ENCODE measurements at regions not wholly inside any gene's neighbourhood (a gene's known extent, or its start where the extent isn't known, plus 50 kb on each side); places are given as distances from the start of the nearest gene placed in this dataset.

GRCh38 chr2:19841918-19842693 lies 59.7 kb downstream of the TTC32 start:
- DNase-seq, result no peak
- TF ChIP-seq POLR2A (IDR thresholded peaks at IDR 0.05) (no peak), CTCF (IDR thresholded peaks at IDR 0.05) (no peak), EP300 (IDR thresholded peaks at IDR 0.05) (no peak), POLR2AphosphoS5 (IDR thresholded peaks at IDR 0.05) (no peak)
- WGBS, 2 donors, result 90% methylated on average over 9 of the region's 9 CpGs
- Histone ChIP-seq H3K9me3 (no peaks in the 10 kb centered on the region), H3K27ac (no peak overlapping the region), H3K27me3 (no peaks in the 10 kb centered on the region), H3K36me3 (no peaks in the 10 kb centered on the region), H3K4me1 (no peaks in the 10 kb centered on the region), H3K4me3 (no peak overlapping the region)
- ATAC-seq (ENCODE audit: low FRiP score in 2 of 2), result no peak

- 75 to 90% methylated on average over 8 of the region's 8 CpGs for WGBS, 2 donors
- DNase-seq (no peak), ATAC-seq (ENCODE audit: low FRiP score in 2 of 2) (no peak)
- Histone ChIP-seq H3K36me3 (no peaks in the 10 kb centered on the region), H3K27me3 (no peaks in the 10 kb centered on the region), H3K4me3 (no peak overlapping the region), H3K27ac (no peak overlapping the region), H3K9me3 (no peaks in the 10 kb centered on the region), H3K4me1 (no peaks in the 10 kb centered on the region)
- TF ChIP-seq EP300 (IDR thresholded peaks at IDR 0.05), result no peak
- no peak for TF ChIP-seq POLR2A (IDR thresholded peaks at IDR 0.05)
- no peak for TF ChIP-seq POLR2AphosphoS5 (IDR thresholded peaks at IDR 0.05)
- TF ChIP-seq CTCF (IDR thresholded peaks at IDR 0.05), result no peak
Observed at GRCh38 chr2:19839438-19839837, 62.3 kb downstream of the TTC32 start.

DNA sequence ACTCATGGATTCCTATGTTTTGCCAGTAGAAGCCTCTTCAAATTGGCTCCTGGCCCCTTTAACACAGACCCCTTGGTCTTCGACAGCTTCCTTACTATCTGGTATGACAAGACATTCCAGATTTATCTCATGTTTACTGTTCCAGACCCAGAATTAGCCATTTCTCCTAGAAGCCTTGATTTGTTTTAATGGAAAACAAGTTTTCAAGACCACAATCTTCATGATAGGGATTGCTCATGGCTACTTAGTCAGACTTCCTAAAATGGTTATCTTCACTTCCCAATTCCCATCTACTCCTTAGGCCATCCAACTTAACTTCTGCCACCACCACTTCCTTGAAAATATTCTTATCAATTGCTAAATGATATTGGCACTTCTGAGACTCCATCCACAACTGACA lies 63.2 kb downstream of the TTC32 start:
- Histone ChIP-seq H3K4me1 (no peaks in the 10 kb centered on the region), H3K4me3 (no peak overlapping the region), H3K27me3 (no peaks in the 10 kb centered on the region), H3K9me3 (no peaks in the 10 kb centered on the region), H3K27ac (no peak overlapping the region), H3K36me3 (no peaks in the 10 kb centered on the region)
- TF ChIP-seq POLR2A (IDR thresholded peaks at IDR 0.05) (no peak), CTCF (IDR thresholded peaks at IDR 0.05) (no peak), EP300 (IDR thresholded peaks at IDR 0.05) (no peak), POLR2AphosphoS5 (IDR thresholded peaks at IDR 0.05) (no peak)
- ATAC-seq (ENCODE audit: low FRiP score in 2 of 2) (no peak), DNase-seq (no peak)
- 76 to 77% methylated on average over 1 of the region's 1 CpG for WGBS, 2 donors

- H3K9me3 ChIP-seq, result no peaks in the 10 kb centered on the region
- no peak overlapping the region for H3K4me3 ChIP-seq
- no peaks in the 10 kb centered on the region for H3K36me3 ChIP-seq
- no peaks in the 10 kb centered on the region for H3K27me3 ChIP-seq
- no peak overlapping the region for H3K27ac ChIP-seq
- TF ChIP-seq CTCF (IDR thresholded peaks at IDR 0.05), result no peak
- no peak for TF ChIP-seq EP300 (IDR thresholded peaks at IDR 0.05)
- TF ChIP-seq POLR2AphosphoS5 (IDR thresholded peaks at IDR 0.05), result no peak
- TF ChIP-seq POLR2A (IDR thresholded peaks at IDR 0.05), result no peak
- H3K4me1 ChIP-seq, result no peaks in the 10 kb centered on the region
- no peak for DNase-seq
- 52 to 59% methylated on average over 4 of the region's 4 CpGs for WGBS, 2 donors
- no peak for ATAC-seq (ENCODE audit: low FRiP score in 2 of 2)
Observed at GRCh38 chr2:19837235-19837766, 64.5 kb downstream of the TTC32 start.

All from upper lobe of left lung (tissue), 6 donors.